Germinal center (tissue), 1 donor: ENCODE measurements at regions not wholly inside any gene's neighbourhood (a gene's known extent, or its start where the extent isn't known, plus 50 kb on each side); places are given as distances from the start of the nearest gene placed in this dataset.
"Not testable (repeated sequence)": the region's sequence is repeated elsewhere in the genome, so short reads cannot be mapped to it uniquely, and the experiment has no call there.

Experiments used
- DNase-seq: peaks from one replicate; pipeline ENCODE4 v3.0.0; 2012; ENCODE audit warnings: mixed read lengths, low spot score

GRCh38 chr16:26717826-26718225 lies 348.9 kb upstream of the C16orf82 start:
- DNase-seq, result peak; percentile 9

- DNase-seq, result no peak
These were observed 345.4 kb upstream of the C16orf82 start for GRCh38 chr16:26721290-26721689.

- DNase-seq, result not testable (repeated sequence)
These were observed 344.8 kb upstream of the C16orf82 start for GRCh38 chr16:26721957-26722356.

- DNase-seq, result no peak
These were observed 342.5 kb upstream of the C16orf82 start for GRCh38 chr16:26724189-26724588.

- no peak for DNase-seq
These were observed 338.9 kb upstream of the C16orf82 start for GRCh38 chr16:26727848-26728247.

- no peak for DNase-seq
These were observed 336.7 kb upstream of the C16orf82 start for GRCh38 chr16:26729951-26730541.

GRCh38 chr16:26731729-26732128 lies 335.0 kb upstream of the C16orf82 start:
- DNase-seq, result no peak

GRCh38 chr16:26733710-26734109 lies 333.0 kb upstream of the C16orf82 start:
- no peak for DNase-seq

GRCh38 chr16:26735521-26735920 lies 331.2 kb upstream of the C16orf82 start:
- DNase-seq, result no peak

- DNase-seq, result no peak
These were observed 330.6 kb upstream of the C16orf82 start for GRCh38 chr16:26736084-26736483.

GRCh38 chr16:26740771-26741170 lies 326.0 kb upstream of the C16orf82 start:
- DNase-seq, result no peak

GRCh38 chr16:26742040-26742439 lies 324.7 kb upstream of the C16orf82 start:
- no peak for DNase-seq

GRCh38 chr16:26744430-26744829 lies 322.3 kb upstream of the C16orf82 start:
- no peak for DNase-seq

GRCh38 chr16:26747760-26748159 lies 319.0 kb upstream of the C16orf82 start:
- no peak for DNase-seq

- DNase-seq, result no peak
These were observed 317.7 kb upstream of the C16orf82 start for GRCh38 chr16:26749072-26749471.

- no peak for DNase-seq
These were observed 314.6 kb upstream of the C16orf82 start for GRCh38 chr16:26752166-26752565.

GRCh38 chr16:26756633-26757032 lies 310.1 kb upstream of the C16orf82 start:
- DNase-seq, result no peak

GRCh38 chr16:26762594-26762993 lies 304.1 kb upstream of the C16orf82 start:
- no peak for DNase-seq

- peak; percentile 39 for DNase-seq
These were observed 301.6 kb upstream of the C16orf82 start for GRCh38 chr16:26765087-26765486.

- no peak for DNase-seq
These were observed 298.2 kb upstream of the C16orf82 start for GRCh38 chr16:26768385-26769010.

GRCh38 chr16:26770547-26770946 lies 296.2 kb upstream of the C16orf82 start:
- no peak for DNase-seq

- DNase-seq, result no peak
These were observed 294.2 kb upstream of the C16orf82 start for GRCh38 chr16:26772503-26772902.

- DNase-seq, result no peak
These were observed 288.9 kb upstream of the C16orf82 start for GRCh38 chr16:26777821-26778220.

GRCh38 chr16:26787924-26788323 lies 278.8 kb upstream of the C16orf82 start:
- DNase-seq, result no peak
